Endothelial cell of umbilical vein (primary cell): ENCODE measurements at regions not wholly inside any gene's neighbourhood (a gene's known extent, or its start where the extent isn't known, plus 50 kb on each side); places are given as distances from the start of the nearest gene placed in this dataset.

Source experiments
- BruUV-seq: library from RNA; stranded (reverse); fragments of 400-500 nt; replicated peaks from 2 replicates; lab custom pipeline; 2021; lab: Mats Ljungman, UMichigan
- CTCF ChIA-PET: fragments of 300-600, 350-600 bp; sonication (Branson Sonifier 250); formaldehyde crosslinking; loops from one replicate; lab custom pipeline; 2021; ENCODE audit warnings: antibody characterized with exemption, inconsistent platforms; lab: Charles Lee
- POLR2A ChIA-PET: fragments of 300-600, 350-600 bp; sonication (Branson Sonifier 250); formaldehyde crosslinking; loops from one replicate; lab custom pipeline; 2021; ENCODE audit warnings: antibody characterized with exemption, inconsistent platforms; lab: Charles Lee
- DNase-seq: peaks from one replicate; pipeline ENCODE4 v3.0.0-alpha.2; 2011; ENCODE audit warnings: low read depth, low spot score
- FAIRE-seq: peaks from 2 replicates; lab custom pipeline; 2011; peaks lifted over from hg19 to GRCh38; lab: Jason Lieb, UNC
- H2AFZ ChIP-seq: 2 replicates; pipeline ENCODE4 v1.6.0; 2012; ENCODE audit warnings: low read depth, low read length, control low read depth, inconsistent platforms
- H3K27ac ChIP-seq: 2 replicates; pipeline ENCODE4 v1.5.1; 2011; ENCODE audit warnings: low read depth, mild to moderate bottlenecking, control low read depth, low read length, moderate library complexity; ENCODE audit not compliant: insufficient read depth
- H3K27me3 ChIP-seq, 2 experiments: 2 replicates each; pipeline versions ENCODE4 v1.6.0 to v1.6.1; 2011; ENCODE audit warnings: low read length in 2 of 2, mixed read lengths in 1 of 2; ENCODE audit not compliant: control insufficient read depth in 2 of 2, insufficient read depth in 2 of 2
- H3K36me3 ChIP-seq, 2 experiments: 2 replicates in 1 of 2; 3 replicates in 1 of 2; pipeline ENCODE4 v1.5.1; 2011; ENCODE audit warnings: low read length in 2 of 2, mild to moderate bottlenecking in 1 of 2, moderate library complexity in 1 of 2; ENCODE audit not compliant: control insufficient read depth in 2 of 2, insufficient read depth in 2 of 2; ENCODE audit errors: extremely low read depth in 1 of 2
- H3K4me1 ChIP-seq: 3 replicates; pipeline ENCODE4 v1.5.1; 2011; ENCODE audit warnings: mild to moderate bottlenecking, low read length; ENCODE audit not compliant: control insufficient read depth, insufficient read depth; ENCODE audit errors: extremely low read depth
- H3K4me2 ChIP-seq: 2 replicates; pipeline ENCODE4 v1.6.1; 2011; ENCODE audit warnings: low read length, control low read depth, mixed read lengths; ENCODE audit not compliant: insufficient read depth
- H3K4me3 ChIP-seq, 3 experiments: fragments of 200-600 bp in 1 of 3; sonication (generic), shearing (Covaris generic) in 1 of 3; replicated peaks in 1 of 3; 2 replicates each; pipeline ENCODE4 v1.5.1; 2011 to 2016; ENCODE audit warnings: control low read depth in 3 of 3, low read length in 3 of 3, mild to moderate bottlenecking in 2 of 3, inconsistent platforms in 1 of 3, low read depth in 1 of 3, moderate library complexity in 1 of 3; ENCODE audit not compliant: insufficient read depth in 1 of 3
- H3K79me2 ChIP-seq: 2 replicates; pipeline ENCODE4 v1.6.0; 2012; ENCODE audit warnings: low read length, inconsistent platforms; ENCODE audit not compliant: control insufficient read depth, insufficient read depth
- H3K9ac ChIP-seq: replicated peaks from 2 replicates; pipeline ENCODE3; 2011; ENCODE audit warnings: low read length, control low read depth; ENCODE audit not compliant: insufficient read depth; ENCODE audit errors: extremely low read depth
- H3K9me1 ChIP-seq: replicated peaks from 3 replicates; pipeline ENCODE4 v1.6.0; 2011; ENCODE audit warnings: mild to moderate bottlenecking, low read length; ENCODE audit not compliant: control insufficient read depth, insufficient read depth; ENCODE audit errors: extremely low read depth
- H3K9me3 ChIP-seq: replicated peaks from 2 replicates; pipeline ENCODE4 v1.5.1; 2012; ENCODE audit warnings: low read length, inconsistent platforms; ENCODE audit not compliant: control insufficient read depth, insufficient read depth
- H4K20me1 ChIP-seq: replicated peaks from 2 replicates; pipeline ENCODE3; 2011; ENCODE audit warnings: mild to moderate bottlenecking, low read length; ENCODE audit not compliant: control insufficient read depth, insufficient read depth; ENCODE audit errors: extremely low read depth
- CTCF ChIP-seq, 2 donors: IDR thresholded peaks; 1 replicate in 1 of 2; 2 replicates in 1 of 2; pipeline ENCODE4 v1.5.1; 2011; ENCODE audit warnings: low read length in 2 of 2, mild to moderate bottlenecking in 2 of 2, moderate library complexity in 2 of 2, control low read depth in 1 of 2, inconsistent platforms in 1 of 2, low read depth in 1 of 2; ENCODE audit not compliant: insufficient read depth in 1 of 2; ENCODE audit errors: extremely low read depth in 1 of 2
- FOS ChIP-seq: IDR thresholded peaks from 2 replicates; pipeline ENCODE4 v1.6.1; 2011; ENCODE audit warnings: mild to moderate bottlenecking, low read length, moderate library complexity, borderline replicate concordance; ENCODE audit not compliant: insufficient read depth
- JUN ChIP-seq: IDR thresholded peaks from 2 replicates; pipeline ENCODE4 v1.6.1; 2011; ENCODE audit warnings: borderline replicate concordance, low read depth; ENCODE audit not compliant: insufficient read length, insufficient read depth
- MAX ChIP-seq: IDR thresholded peaks from 2 replicates; pipeline ENCODE4 v1.6.1; 2011; ENCODE audit not compliant: insufficient read depth, insufficient read length
- MYC ChIP-seq: IDR thresholded peaks from one replicate; pipeline ENCODE4 v1.6.1; 2011; ENCODE audit warnings: mild to moderate bottlenecking, low read depth, low read length
- POLR2A ChIP-seq: IDR thresholded peaks from 2 replicates; pipeline ENCODE4 v1.6.1; 2012; ENCODE audit warnings: low read depth, mild to moderate bottlenecking, control low read depth, low read length
- POLR2AphosphoS5 ChIP-seq: IDR thresholded peaks from 2 replicates; pipeline ENCODE4 v1.6.1; 2012; ENCODE audit warnings: low read depth, mild to moderate bottlenecking, control low read depth, low read length, moderate library complexity; ENCODE audit not compliant: insufficient read depth
- dilution Hi-C: fragments of 300-500 bp; cut with MboI; formaldehyde crosslinking; loops from one replicate; pipeline ENCODE4 v1.15.0; 2019; ENCODE audit warnings: low sequenced_read_pairs; ENCODE audit not compliant: extremely low pct_ligation_motif_present
- intact Hi-C: fragments of 100-400 bp; cut with micrococcal nuclease; formaldehyde crosslinking; loops from one replicate; pipeline ENCODE4 v1.10.0; 2022

- no peak for FAIRE-seq
- Histone ChIP-seq H3K4me3 (no peak overlapping the region), H3K27ac (no peak overlapping the region), H3K27me3 (no peaks in the 10 kb centered on the region), H3K79me2 (no peaks in the 10 kb centered on the region), H4K20me1 (no peaks in the 10 kb centered on the region), H3K9ac (no peak overlapping the region), H3K9me1 (no peaks in the 10 kb centered on the region), H3K4me1 (peaks cover 18% of the 10 kb centered on the region), H2AFZ (no peak overlapping the region), H3K9me3 (no peaks in the 10 kb centered on the region), H3K36me3 (no peaks in the 10 kb centered on the region), H3K4me2 (no peak overlapping the region)
- intact Hi-C loops (no loop called here), dilution Hi-C loops (no loop called here)
- ChIA-PET CTCF (interaction anchor here (1.2 kb wide), 1 partner anchor 241 kb away, joined by 4 read pairs; no protein-coding TSS in a partner anchor), POLR2A (no interaction called here)
- DNase-seq: no peak
- no peak for TF ChIP-seq MAX
- TF ChIP-seq JUN: no peak
- TF ChIP-seq POLR2AphosphoS5: no peak
- TF ChIP-seq MYC: no peak
- no TSS peak for BruUV-seq
These were observed 164.2 kb upstream of the TNFAIP3 start for GRCh38 chr6:137702791-137703424.

GRCh38 chr6:137704802-137705159 is 162.3 kb upstream of the TNFAIP3 start:
- Histone ChIP-seq H3K4me1 (peaks cover 4% of the 10 kb centered on the region), H3K4me3 (no peak overlapping the region), H3K36me3 (no peaks in the 10 kb centered on the region), H3K4me2 (no peak overlapping the region), H3K27ac (no peak overlapping the region), H3K9ac (no peak overlapping the region), H3K79me2 (no peaks in the 10 kb centered on the region), H3K27me3 (no peaks in the 10 kb centered on the region), H4K20me1 (no peaks in the 10 kb centered on the region), H3K9me3 (no peaks in the 10 kb centered on the region), H2AFZ (peak overlapping the region; percentile 56), H3K9me1 (no peaks in the 10 kb centered on the region)
- no peak for TF ChIP-seq MYC
- no peak for TF ChIP-seq POLR2AphosphoS5
- TF ChIP-seq POLR2A: no peak
- TF ChIP-seq MAX: no peak
- no peak for TF ChIP-seq FOS
- no peak for TF ChIP-seq CTCF (IDR thresholded peaks at IDR 0.05; ENCODE audit: extremely low read depth in 1 of 2, insufficient read depth in 1 of 2, low read depth in 1 of 2, low read length in 2 of 2)
- no peak for TF ChIP-seq JUN
- no peak for DNase-seq
- no peak for FAIRE-seq
- dilution Hi-C loops (no loop called here), intact Hi-C loops (loop anchor here (1.0 to 5.0 kb wide), 5 partner anchors 98 to 404 kb away; no protein-coding TSS in a partner anchor)
- POLR2A ChIA-PET: interaction anchor here (0.8 kb wide), 1 partner anchor 163 kb away, joined by 4 read pairs; the partner anchor contains the start of gene TNFAIP3
- BruUV-seq: no TSS peak
- CTCF ChIA-PET: interaction anchor here (0.6 to 3.9 kb wide), 31 partner anchors 9 to 611 kb away, joined by 3 to 72 read pairs (median 4); partner anchors contain the start of gene TNFAIP3
